Neural progenitor cell (in vitro differentiated cells): ENCODE measurements at regions not wholly inside any gene's neighbourhood (a gene's known extent, or its start where the extent isn't known, plus 50 kb on each side); places are given as distances from the start of the nearest gene placed in this dataset.
A peak's percentile ranks its signal among the peaks of the same experiment; 100 is the strongest.

Experiments
- DNase-seq: peaks from one replicate; pipeline ENCODE4 v3.0.0-alpha.2; 2016; ENCODE audit warnings: low spot score
- H2AFZ ChIP-seq: fragments of 200-600 bp; sonication (generic); replicated peaks from 2 replicates; pipeline ENCODE4 v1.6.1; 2016; ENCODE audit warnings: antibody characterized with exemption
- H3F3A ChIP-seq: fragments of 200-600 bp; sonication (generic); 2 replicates; pipeline ENCODE4 v1.6.1; 2016; ENCODE audit warnings: antibody characterized with exemption, low read depth
- H3K27ac ChIP-seq: fragments of 200-600 bp; sonication (generic); 2 replicates; pipeline ENCODE4 v1.5.1; 2016; ENCODE audit warnings: mild to moderate bottlenecking
- H3K27me3 ChIP-seq: fragments of 200-600 bp; sonication (generic); 2 replicates; pipeline ENCODE4 v1.6.1; 2016; ENCODE audit warnings: mild to moderate bottlenecking, moderate library complexity
- H3K36me3 ChIP-seq: fragments of 200-600 bp; sonication (generic); 2 replicates; pipeline ENCODE4 v1.5.1; 2016
- H3K4me1 ChIP-seq: fragments of 200-600 bp; sonication (generic); 2 replicates; pipeline ENCODE4 v1.6.1; 2016; ENCODE audit warnings: mixed run types
- H3K4me2 ChIP-seq: fragments of 200-600 bp; sonication (generic); 2 replicates; pipeline ENCODE4 v1.6.1; 2016
- H3K4me3 ChIP-seq: fragments of 200-600 bp; sonication (generic); 2 replicates; pipeline ENCODE4 v1.5.1; 2016
- H3K79me2 ChIP-seq: fragments of 200-600 bp; sonication (generic); 2 replicates; pipeline ENCODE4 v1.6.1; 2016; ENCODE audit warnings: low read depth
- H3K9ac ChIP-seq: fragments of 200-600 bp; sonication (generic); 2 replicates; pipeline ENCODE4 v1.6.1; 2016
- H3K9me3 ChIP-seq: fragments of 200-600 bp; sonication (generic); 2 replicates; pipeline ENCODE4 v1.5.1; 2016; ENCODE audit warnings: low read depth
- H4K20me1 ChIP-seq: fragments of 200-600 bp; sonication (generic); 2 replicates; pipeline ENCODE4 v1.6.1; 2016; ENCODE audit warnings: low read depth
- H3K27ac Mint-ChIP-seq: 3 replicates; pipeline ENCODE4 v1.8.0; 2021; ENCODE audit warnings: mixed read lengths
- H3K27me3 Mint-ChIP-seq: 2 replicates; pipeline ENCODE4 v1.8.0; 2022; ENCODE audit warnings: low read depth, mild to moderate bottlenecking, inconsistent platforms, moderate library complexity, mixed read lengths; ENCODE audit not compliant: insufficient read depth
- H3K36me3 Mint-ChIP-seq: 3 replicates; pipeline ENCODE4 v1.8.0; 2021; ENCODE audit warnings: mixed read lengths
- H3K4me1 Mint-ChIP-seq: 3 replicates; pipeline ENCODE4 v1.8.0; 2021; ENCODE audit warnings: mixed read lengths
- H3K4me3 Mint-ChIP-seq: 3 replicates; pipeline ENCODE4 v1.8.0; 2021; ENCODE audit warnings: mild to moderate bottlenecking, moderate library complexity, mixed read lengths
- H3K9me3 Mint-ChIP-seq: 3 replicates; pipeline ENCODE4 v1.8.0; 2020; ENCODE audit warnings: mixed read lengths
- CTCF ChIP-seq: fragments of 200-600 bp; sonication (generic); IDR thresholded peaks from 2 replicates; pipeline ENCODE4 v1.5.1; 2017; ENCODE audit warnings: antibody characterized with exemption, mild to moderate bottlenecking
- EZH2 ChIP-seq: fragments of 200-600 bp; sonication (generic); IDR thresholded peaks from 2 replicates; pipeline ENCODE4 v1.6.1; 2017; ENCODE audit warnings: antibody characterized with exemption, mild to moderate bottlenecking, moderate library complexity
- EZH2phosphoT487 ChIP-seq: fragments of 200-600 bp; sonication (generic); IDR thresholded peaks from 2 replicates; pipeline ENCODE4 v1.6.1; 2017; ENCODE audit warnings: antibody characterized with exemption

DNA sequence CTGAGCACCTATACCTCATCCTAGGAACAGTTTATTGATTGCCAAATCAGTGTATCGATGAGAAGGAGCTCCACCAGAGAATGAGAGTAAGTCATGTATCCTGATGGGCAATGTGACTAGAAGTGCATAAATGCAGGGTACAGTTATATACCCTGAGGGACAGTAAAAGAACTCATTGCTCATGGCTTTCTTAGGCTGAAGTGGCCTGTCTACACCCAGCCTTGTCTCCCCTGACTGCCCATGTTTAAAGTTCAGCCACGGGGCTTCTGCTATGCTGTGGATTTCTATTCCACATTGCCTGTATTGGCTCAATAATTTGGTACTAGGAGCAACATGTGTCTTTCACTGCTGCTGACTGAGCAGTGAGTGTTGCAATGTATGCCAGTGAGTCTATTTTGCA is 400.4 kb upstream of the IMPG1 start:
- Histone ChIP-seq H3K79me2 (no peaks in the 10 kb centered on the region), H3K9me3 (no peaks in the 10 kb centered on the region), H3K4me3 (no peak overlapping the region), H3K27me3 (no peaks in the 10 kb centered on the region), H4K20me1 (no peaks in the 10 kb centered on the region), H3K36me3 (no peaks in the 10 kb centered on the region), H3K4me2 (no peak overlapping the region), H3K27ac (no peak overlapping the region), H3K9ac (no peak overlapping the region), H3K4me1 (no peaks in the 10 kb centered on the region), H3F3A (no peaks in the 10 kb centered on the region), H2AFZ (peak overlapping the region; percentile 12)
- H3K4me1 Mint-ChIP-seq: no peaks in the 10 kb centered on the region
- no peak overlapping the region for H3K4me3 Mint-ChIP-seq
- TF ChIP-seq EZH2 (no peak), EZH2phosphoT487 (no peak), CTCF (no peak)
- no peak overlapping the region for H3K27ac Mint-ChIP-seq
- no peaks in the 10 kb centered on the region for H3K27me3 Mint-ChIP-seq
- no peaks in the 10 kb centered on the region for H3K36me3 Mint-ChIP-seq
- DNase-seq: no peak
- H3K9me3 Mint-ChIP-seq: peaks cover 3% of the 10 kb centered on the region

GRCh38 chr6:76466286-76466685 is 393.8 kb upstream of the IMPG1 start:
- Mint-ChIP-seq H3K36me3 (no peaks in the 10 kb centered on the region), H3K27me3 (no peaks in the 10 kb centered on the region), H3K9me3 (no peaks in the 10 kb centered on the region), H3K27ac (no peak overlapping the region), H3K4me3 (no peak overlapping the region), H3K4me1 (peaks cover 4% of the 10 kb centered on the region)
- no peak for TF ChIP-seq CTCF
- TF ChIP-seq EZH2phosphoT487: no peak
- TF ChIP-seq EZH2: no peak
- no peak overlapping the region for H3K4me3 ChIP-seq
- no peaks in the 10 kb centered on the region for H3K4me1 ChIP-seq
- no peak overlapping the region for H3K9ac ChIP-seq
- no peak overlapping the region for H3K4me2 ChIP-seq
- H3K27ac ChIP-seq: no peak overlapping the region
- H2AFZ ChIP-seq: no peak overlapping the region
- H3K36me3 ChIP-seq: no peaks in the 10 kb centered on the region
- no peaks in the 10 kb centered on the region for H3F3A ChIP-seq
- no peaks in the 10 kb centered on the region for H3K9me3 ChIP-seq
- H3K79me2 ChIP-seq: no peaks in the 10 kb centered on the region
- DNase-seq: no peak
- no peaks in the 10 kb centered on the region for H3K27me3 ChIP-seq
- H4K20me1 ChIP-seq: no peaks in the 10 kb centered on the region

DNA sequence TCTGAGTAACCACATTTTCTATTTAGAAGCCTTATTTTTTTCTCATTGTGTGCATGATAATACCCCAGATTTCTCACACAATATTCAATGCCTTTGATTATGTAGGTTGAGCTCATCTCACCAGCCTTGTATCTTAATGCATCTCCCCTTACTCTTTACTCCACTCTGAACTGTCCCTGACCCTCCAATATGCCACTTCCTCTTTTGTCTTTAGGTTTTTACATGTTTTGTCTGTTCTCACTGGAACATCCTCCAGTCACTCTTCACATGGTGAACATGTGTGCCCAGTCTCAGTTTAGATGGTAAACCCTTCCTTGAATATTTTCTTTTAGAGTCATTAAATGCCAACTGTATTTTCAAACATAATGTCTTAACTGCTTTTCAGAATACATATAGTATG is 392.9 kb upstream of the IMPG1 start:
- Histone ChIP-seq H3K9ac (no peak overlapping the region), H3K27ac (no peak overlapping the region), H3K79me2 (no peaks in the 10 kb centered on the region), H3K36me3 (no peaks in the 10 kb centered on the region), H4K20me1 (no peaks in the 10 kb centered on the region), H3K4me2 (no peak overlapping the region), H3K27me3 (no peaks in the 10 kb centered on the region), H3F3A (no peaks in the 10 kb centered on the region), H3K4me1 (no peaks in the 10 kb centered on the region), H3K9me3 (no peaks in the 10 kb centered on the region), H3K4me3 (no peak overlapping the region), H2AFZ (no peak overlapping the region)
- H3K9me3 Mint-ChIP-seq: no peaks in the 10 kb centered on the region
- DNase-seq: no peak
- no peaks in the 10 kb centered on the region for H3K27me3 Mint-ChIP-seq
- no peak overlapping the region for H3K4me3 Mint-ChIP-seq
- peaks cover 4% of the 10 kb centered on the region for H3K4me1 Mint-ChIP-seq
- no peak for TF ChIP-seq EZH2phosphoT487
- no peak for TF ChIP-seq EZH2
- no peak for TF ChIP-seq CTCF
- no peak overlapping the region for H3K27ac Mint-ChIP-seq
- no peaks in the 10 kb centered on the region for H3K36me3 Mint-ChIP-seq

GRCh38 chr6:76453270-76453669 is 380.8 kb upstream of the IMPG1 start:
- Histone ChIP-seq H3K27me3 (no peaks in the 10 kb centered on the region), H3K4me3 (no peak overlapping the region), H2AFZ (no peak overlapping the region), H3K9me3 (no peaks in the 10 kb centered on the region), H4K20me1 (no peaks in the 10 kb centered on the region), H3K9ac (no peak overlapping the region), H3K27ac (no peak overlapping the region), H3K36me3 (no peaks in the 10 kb centered on the region), H3F3A (no peaks in the 10 kb centered on the region), H3K4me2 (no peak overlapping the region), H3K79me2 (no peaks in the 10 kb centered on the region), H3K4me1 (no peaks in the 10 kb centered on the region)
- H3K27me3 Mint-ChIP-seq: no peaks in the 10 kb centered on the region
- peaks cover 3% of the 10 kb centered on the region for H3K4me1 Mint-ChIP-seq
- no peaks in the 10 kb centered on the region for H3K36me3 Mint-ChIP-seq
- no peaks in the 10 kb centered on the region for H3K9me3 Mint-ChIP-seq
- TF ChIP-seq CTCF (no peak), EZH2 (no peak), EZH2phosphoT487 (no peak)
- no peak for DNase-seq
- H3K4me3 Mint-ChIP-seq: no peak overlapping the region
- no peak overlapping the region for H3K27ac Mint-ChIP-seq
